Bone marrow (tissue), 2 donors: ENCODE measurements at regions not wholly inside any gene's neighbourhood (a gene's known extent, or its start where the extent isn't known, plus 50 kb on each side); places are given as distances from the start of the nearest gene placed in this dataset.

ENCODE experiments used
- DNase-seq, 2 donors: peaks; one replicate each; lab custom pipeline; 2025; lab: John Stamatoyannopoulos, UW

DNA sequence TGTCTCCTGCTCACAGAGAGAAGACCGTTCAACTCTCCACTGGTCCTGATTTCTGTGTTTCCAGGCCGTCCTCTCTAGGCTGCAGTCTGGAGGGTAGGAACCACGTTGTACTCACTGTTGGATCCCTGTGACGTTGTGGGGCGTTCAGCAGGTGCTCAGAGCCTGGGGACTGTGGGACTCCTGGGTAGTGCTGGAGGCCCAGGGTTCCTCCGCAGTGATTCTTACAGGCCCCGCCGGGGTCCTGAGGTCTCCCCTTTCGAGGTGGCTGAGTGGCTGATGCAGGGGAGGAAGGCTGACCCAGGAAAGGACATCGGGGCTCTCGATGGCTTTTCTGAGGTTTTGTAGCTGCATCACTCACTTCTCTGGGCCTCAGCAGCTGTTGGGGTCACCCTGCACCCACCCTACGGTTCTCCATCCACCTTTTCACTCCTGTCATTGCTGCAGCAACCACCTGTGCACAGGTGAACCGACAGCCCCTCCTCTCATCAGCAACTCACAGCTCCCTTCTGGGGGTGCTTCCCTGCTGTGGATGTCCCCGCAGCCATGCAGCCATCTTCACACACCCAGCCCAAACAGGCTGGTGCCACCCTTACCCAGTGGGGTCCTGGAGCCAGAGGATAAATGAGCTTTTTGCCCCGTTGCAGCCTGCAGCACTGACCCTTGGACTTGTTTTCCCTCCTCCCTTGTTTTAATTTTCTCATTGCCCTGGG is 169.6 kb upstream of the HDAC4 start:
- DNase-seq: no peak

DNA sequence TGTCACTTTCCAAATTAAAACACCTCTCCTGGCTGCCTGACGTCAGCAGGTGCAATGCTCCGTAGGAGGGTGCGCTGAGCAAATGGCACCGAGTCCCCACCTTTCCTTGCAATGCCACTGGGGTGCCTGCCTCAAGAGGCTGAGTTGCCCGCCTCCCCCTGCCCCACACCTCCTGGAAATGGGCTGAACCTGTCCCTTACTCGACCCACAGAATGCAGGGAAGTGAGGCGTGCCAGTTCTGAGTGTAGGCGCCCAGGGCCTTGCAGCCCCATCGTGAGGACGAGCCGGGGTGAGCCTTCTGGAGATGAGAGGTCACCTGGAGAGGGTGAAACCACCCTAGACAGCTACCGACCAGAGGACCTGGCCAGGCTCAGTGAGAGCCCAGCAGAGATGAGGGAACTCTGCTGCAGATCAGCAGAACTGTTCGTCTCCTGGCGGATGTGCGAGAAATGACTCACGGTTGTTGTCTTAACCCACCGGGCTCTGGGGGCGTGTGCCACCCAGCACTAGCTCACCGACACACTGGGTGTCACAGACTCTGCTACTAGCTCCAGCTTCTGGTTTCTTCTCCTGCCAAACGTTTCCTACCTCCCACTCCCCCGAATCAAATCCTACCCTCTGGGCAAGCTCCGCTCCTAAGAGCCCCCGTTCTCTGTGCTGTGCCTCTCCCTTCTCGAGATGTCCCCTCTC is 168.7 kb upstream of the HDAC4 start:
- DNase-seq: no peak

DNA sequence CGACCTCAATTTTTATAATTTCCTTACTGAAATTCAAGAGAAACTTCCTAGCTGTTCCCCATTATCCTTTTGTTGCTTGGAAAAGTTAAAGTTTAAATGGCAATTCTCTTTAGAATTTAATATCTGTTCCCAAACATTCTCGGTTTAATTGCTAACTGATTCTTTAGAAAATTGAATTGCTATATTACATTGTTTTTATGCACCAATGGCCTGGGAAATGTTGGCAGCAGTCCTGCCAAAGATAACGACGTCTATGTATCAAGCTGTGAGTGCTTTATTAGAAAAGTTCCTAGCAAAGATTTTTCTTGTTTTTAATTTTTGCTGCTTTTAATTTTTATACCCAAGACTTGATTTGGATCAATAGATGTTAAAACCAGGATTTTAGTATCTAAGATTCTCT is 167.8 kb upstream of the HDAC4 start:
- no peak for DNase-seq

DNA sequence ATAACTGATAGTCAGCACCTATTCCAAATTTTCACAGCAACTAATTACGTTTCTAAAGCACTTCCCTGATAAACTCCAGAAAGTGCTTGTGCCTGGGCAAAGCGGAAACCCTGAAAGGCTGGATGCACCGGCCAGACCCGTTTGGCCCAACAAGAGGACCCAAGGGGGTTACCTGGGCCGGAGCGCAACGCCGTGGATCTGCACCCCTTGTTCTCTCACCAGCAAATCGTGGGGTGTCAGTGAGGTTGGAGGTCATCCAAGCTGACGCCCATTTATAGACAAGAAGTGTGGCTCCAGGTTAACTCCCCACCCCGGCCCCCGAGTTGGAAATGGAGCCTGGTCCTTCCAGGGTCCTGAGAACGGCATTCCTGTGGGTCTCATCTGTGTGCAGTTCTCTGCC is 167.0 kb upstream of the HDAC4 start:
- no peak for DNase-seq

DNA sequence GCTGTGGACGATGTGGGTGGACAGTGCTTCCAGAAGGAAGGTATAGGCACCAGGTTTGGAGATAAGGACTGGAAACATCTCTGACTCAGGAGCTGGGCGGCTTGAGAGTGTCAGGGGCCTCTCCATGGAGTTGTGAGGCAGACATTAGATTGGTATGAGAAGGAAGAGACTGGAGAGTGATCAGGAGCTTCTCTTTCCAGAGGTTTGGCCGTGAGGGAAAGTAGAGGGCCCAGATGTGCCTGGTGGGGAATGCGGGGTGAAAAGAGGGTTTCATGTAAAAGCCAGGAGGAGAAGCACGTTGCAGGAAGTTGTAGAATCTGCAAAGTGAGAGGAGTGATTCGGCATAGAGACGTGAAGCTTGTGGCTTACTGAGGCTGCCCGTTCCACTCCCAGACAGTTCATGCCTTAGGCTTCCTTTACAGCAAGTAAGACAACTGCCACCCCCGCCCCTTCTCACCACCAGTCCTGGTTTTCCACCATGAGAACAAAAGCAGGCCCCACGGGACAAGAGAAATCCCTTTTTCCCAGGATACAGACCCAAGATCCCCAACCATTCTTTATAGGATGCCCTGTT is 166.3 kb upstream of the HDAC4 start:
- no peak for DNase-seq

DNA sequence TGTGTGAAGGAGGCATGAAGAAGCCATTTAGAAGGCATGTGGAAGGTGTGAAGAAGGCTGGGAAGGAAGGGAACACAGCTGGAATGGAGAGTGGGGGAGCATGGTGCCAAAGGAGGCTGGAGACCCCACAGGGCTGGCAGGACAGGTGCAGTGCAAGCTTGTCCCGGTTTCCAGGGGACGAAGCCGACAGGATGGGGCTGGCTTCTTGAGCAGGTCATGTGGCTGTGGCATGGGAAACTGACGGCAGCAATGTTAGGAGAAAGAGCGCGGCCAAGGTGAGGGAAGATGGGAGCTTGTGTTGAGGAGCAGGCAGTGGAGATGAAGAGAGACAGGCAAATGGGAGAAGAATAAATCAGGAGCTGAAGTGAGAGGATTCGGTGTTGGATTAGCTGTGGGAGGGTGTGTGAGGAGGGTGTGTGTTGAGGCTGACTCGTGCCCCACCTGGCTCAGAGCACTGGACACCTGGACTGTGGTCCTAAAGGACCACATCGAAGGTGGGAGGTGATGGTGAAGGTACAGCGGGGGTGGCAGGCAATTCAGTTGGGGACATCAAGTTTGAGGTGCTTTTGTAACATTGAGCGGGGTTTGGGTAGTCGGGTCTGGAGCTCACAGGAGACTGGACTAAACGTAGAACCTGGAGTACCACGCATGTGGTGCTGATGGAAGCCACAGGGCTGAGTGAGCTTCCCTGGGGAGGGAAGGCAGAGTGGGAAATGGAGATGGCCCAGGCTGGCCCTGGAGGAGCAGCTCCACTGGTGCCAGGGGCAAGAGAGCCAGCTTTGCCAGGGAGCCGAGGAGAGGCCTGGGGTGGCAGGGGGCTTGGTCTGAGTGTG is 165.6 kb upstream of the HDAC4 start:
- DNase-seq: no peak

DNA sequence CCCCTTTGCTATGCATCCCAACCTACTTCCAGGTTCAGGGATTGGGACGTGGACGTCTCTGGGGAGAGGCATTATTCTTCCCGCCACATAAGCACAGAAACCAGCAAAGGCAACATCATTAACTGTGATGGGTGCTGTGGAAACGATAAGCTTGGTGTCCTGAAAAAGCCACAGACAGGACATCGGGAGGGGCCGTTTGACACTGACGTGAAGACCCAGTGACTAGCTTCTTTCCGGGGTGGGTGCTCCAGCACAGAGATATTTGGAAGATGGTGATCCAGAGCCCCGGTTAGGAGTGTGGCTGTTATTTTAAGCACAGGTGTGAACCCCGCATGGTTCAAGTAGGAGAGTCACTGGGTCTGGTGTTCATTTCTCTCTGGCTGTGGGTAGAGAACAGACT is 163.8 kb upstream of the HDAC4 start:
- no peak for DNase-seq

DNA sequence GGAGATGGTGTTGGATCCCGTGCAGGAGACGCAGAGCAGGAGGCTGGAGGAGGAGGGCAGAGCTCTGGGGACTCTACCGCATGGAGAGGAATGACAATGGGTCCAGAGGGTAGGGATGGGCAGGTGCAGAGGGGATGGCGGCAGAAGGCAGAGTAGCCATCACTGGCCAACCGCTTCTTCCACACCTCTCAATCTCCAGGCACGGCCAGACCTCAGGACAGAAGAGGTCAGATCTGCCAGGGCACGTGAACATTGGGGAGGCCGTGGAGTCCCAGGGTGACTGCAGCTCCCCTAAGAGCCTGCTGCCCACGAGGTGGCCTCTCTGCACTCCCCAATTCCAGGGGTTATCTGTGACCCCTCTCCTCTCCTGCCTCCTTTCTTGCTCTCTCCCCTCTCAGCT is 162.7 kb upstream of the HDAC4 start:
- no peak for DNase-seq

DNA sequence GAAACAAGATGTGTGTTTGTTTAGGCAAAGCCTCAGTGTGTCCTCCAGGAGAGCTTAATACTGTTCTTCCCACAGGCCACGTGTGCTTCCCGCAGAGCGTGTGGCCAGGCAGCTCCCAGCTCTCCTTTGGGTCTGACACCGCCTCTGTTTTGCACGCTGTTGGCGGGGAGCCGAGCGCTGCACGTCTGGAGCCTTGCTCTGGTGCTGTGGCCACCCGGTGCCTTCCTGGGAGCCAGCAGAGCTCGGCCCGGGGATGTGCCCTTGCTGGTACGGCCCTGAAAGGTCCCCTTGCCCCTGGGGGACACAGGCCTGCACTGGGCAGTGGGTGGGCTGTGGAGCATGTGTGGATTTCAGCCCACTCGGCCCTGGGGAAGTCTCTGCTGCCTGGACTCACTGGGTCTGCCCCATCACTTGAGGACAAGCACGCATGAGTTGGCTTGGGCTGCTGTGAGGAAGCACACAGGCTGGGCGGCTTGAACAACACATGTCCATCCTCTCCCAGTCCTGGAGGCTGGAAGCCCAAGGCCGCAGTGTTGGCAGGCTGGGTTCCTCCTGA is 160.7 kb upstream of the HDAC4 start:
- no peak for DNase-seq

DNA sequence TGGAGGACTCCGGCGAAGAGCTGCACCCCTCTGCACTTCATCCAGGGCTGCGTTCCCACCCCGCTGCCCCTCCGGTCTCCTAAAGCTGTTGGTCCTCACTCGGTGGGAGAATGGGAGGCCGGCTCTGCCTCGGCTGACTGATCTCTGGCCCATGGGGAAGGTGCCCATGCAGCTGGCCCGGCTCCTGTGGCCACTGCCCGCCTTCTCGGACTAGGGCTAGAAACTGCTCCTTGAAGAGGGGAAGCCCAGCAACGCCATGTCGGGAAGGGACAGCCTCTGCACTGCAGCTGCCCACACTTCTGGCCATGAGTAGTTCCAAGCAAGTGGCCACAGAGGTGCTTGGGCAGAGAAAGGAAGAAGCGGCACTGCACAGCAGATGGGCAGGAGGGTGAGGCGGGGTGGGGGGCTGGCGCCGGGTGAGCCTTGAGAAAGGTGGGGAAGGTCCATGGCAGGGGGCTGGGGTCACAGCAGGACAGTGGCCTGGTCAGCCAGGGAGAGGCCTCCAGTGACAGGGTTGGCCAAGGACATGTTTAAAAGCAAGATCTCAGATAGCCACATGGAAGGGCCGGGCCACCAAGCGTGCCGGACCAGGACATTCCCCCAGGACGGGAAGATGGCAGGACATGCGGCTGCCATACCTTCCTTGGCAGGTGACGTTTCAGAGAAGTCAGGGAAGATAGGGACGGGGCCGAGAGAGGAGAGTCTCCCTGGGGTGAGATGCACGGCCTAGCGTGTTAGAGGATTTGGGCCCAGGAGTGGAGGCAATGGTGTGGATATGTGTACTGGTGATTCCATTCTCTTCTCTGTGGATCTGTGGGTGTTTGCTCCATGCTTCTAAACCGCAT is 158.8 kb upstream of the HDAC4 start:
- no peak for DNase-seq

DNA sequence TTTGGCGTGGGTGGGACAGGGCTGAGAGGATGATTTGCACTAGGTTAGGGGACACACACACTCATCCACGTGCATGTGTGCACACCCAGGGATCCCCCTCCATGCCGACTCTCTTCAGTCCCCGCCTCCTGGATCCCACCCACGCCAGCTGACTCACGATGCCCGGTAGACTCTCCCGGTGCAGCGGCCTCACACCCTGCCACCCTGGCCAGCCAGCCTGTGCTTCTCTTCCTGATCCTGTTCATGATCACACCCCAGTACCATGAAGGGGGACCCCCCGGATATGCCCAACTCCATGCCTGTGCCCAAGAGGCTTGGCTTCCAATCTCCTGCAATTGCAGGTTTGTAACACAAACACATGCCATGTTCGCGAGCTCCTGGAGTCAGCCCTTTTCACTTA is 157.8 kb upstream of the HDAC4 start:
- no peak for DNase-seq

DNA sequence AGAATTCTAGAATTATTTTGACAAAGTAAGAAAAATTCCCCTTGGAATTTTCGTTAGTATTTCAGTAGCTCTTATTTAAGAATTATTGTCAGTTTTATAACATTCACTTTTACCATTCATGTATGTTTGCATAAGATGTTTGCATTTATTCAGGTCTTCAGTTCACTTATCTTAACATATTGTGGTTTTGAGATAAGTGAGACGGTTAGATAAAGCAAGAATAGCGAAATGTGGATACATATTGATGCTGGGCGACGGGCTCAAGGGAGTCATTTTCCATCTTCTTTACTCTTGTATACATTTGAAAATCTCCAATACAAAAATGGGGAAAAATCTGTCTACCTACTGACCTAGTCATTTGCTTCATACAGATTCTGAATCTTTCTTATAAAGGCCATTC is 156.7 kb upstream of the HDAC4 start:
- DNase-seq: no peak

DNA sequence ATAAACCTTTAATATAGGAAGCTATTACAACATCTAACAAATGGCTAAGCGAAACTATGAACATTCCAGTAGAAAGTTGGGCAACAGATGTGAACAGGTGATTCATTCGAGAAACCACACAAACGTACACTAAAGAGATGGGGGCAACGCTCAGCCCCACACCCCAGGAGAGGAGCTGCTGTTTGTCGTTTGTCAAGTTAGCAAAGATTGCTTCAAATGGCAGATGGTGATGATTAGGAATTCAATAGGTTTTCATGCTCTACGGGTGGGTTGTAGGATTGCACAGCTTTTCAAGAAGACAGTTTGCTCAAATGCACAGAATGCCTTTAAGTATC is 154.7 kb upstream of the HDAC4 start:
- DNase-seq: no peak

DNA sequence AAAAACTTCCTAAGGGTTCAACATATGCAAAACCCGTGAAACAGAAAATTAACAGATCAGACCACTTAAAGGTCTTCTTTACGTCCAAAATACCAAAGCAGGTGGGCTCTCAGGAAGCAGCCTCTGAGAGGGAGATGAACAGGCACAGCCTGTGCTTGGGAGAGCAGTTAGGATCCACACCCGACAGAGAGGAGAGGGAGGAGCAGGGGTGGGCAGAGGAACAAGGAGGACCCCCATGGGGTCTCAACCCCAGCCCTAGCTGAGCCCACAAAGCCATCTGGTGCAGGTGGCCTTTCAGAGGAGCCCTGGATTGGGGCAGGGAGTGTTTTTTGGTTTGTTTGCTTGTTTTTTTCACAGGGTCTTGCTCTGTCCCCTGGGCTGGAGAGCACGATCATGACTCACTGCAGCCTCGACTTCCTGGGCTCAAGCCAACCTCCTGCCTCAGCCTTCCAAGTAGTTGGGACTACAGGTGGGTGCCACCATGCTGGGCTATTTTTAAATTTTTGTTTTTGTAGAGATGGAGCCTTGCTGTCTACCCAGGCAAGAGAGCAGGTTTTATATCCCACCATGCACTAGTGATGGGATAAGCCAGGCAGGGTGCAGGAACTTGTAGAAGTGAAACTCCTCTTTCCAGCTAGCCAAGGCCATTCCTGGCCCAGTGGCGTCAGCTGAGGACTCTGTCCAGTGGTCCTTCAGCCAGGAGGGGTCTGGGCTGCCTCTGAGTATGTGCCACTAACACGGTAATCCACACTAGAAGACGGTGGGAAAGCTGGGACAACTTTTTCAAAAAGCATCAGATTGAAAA is 154.1 kb upstream of the HDAC4 start:
- DNase-seq: no peak

DNA sequence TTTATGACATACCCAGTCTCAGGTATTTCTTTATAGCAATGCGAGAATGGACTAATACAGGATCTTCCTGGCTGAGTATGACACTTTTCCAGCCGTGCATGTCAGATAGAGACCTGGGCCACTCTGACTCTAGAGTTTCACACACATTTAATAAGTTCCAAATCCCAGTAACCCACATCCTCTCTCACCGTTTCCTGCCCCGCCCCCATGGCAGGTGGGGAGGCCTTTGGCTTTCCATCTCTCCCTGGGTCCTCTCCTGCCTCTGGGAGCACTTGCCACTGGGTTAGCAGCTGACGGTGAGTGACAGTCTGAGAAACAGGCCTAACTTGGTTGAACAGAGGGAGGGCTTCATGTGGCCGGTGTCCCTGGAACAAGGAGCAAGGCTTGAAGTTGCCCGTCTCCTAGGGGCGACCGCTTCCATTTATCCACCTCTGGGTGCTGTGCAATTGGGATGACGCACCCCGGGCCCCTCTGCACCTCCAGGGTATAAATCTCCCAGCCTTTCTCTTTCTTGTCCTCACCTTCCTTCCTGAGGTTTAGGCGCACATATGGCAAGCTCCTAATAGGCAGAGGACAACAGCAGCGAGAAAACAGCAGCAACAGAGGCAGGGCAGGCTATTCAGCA is 152.7 kb upstream of the HDAC4 start:
- DNase-seq: no peak

DNA sequence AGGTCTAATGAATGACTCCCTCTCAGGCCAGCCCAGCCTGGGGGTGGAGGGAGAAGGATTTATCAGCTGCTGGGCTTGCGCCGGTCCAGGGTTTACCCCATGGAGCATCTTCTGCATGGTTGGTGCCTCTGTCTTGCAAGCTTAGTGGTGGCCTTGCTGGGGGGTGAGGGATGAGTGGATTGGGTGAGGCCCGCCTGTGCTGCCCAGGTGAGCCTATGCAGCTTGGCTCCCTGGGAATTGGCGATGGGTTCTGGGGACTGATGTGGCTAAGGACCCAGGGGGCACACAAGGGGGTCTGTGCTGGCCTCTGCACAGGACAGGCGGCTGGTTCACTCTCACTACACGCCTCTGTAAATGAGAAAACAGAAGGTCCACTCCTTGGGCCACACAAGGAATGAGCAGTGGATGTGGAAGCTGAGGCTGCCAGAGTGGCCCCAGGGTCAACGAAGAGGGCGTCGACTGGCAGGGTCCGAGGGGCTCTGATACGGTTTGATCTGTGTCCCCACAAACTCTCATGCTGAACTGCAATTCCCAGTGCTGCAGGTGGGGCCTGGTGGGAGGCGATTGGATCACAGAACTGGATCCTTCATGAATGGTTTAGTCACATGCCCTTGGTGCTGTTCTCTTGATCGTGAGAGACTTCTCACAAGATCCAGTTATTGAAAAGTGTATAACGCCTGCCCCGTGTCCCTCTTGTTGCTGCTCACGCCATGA is 151.6 kb upstream of the HDAC4 start:
- no peak for DNase-seq

DNA sequence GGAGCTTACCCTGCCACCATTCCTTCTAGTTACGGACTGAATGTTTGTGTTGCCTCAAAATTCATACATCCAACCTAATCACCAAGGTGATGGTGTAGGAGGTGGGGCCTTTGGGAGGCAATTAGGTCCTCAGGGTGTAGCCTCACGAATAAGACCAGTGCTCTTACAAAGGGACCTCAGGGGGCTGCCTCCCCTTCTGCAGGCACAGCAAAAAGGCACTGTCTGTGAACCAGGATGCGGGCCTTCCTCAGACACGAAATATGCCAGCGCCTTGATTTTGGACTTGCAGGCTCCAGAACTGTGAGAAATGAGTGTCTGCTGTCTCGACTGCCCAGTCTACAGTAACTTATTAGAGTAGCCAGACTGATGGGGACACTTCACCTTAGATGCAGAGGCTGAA is 150.4 kb upstream of the HDAC4 start:
- no peak for DNase-seq

DNA sequence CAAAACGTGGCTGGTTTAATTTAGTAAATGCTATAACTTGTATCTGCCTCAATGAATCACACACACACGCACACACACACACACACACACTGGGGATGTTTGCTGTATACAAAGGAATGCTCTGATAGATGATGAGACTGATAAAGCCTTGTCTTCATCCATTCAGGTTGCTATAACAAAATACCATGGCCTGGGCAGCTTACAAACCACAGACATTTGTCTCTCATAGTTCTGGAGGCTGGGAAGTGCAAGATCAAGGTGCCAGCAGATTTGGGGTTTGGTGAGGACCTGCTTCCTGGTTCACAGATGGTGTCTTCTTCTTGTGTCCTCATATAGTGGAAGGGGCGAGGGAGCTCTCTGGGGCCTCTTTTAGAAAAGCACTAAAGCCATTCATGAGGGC is 149.5 kb upstream of the HDAC4 start:
- DNase-seq: no peak

DNA sequence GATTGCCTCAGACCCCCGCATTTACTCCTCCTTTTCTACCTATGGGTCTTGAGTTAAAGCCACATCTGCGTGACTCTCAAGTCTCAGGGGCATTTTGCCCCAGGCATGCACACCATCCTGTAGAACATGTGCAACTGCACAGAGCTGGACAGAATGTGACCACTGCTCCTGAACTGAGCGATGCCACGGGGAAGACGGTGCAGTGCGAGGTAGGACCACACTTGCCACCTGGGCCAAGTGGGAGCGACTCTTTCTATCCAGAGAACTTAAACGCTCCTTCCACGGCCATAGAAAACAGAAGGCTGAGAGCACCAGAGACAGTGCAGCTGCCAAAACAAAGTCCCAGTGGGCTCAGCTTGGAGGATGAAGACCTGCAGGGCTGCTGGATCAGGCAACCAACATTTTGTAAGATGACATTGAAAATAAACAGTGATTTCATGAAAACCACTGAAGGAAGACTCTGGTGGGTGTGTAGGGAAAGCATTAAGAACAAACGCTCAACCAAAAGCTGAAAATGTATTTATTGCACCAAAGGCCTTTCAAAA is 149.0 kb upstream of the HDAC4 start:
- DNase-seq: no peak
